ENCODE measurements at regions not wholly inside any gene's neighbourhood (a gene's known extent, or its start where the extent isn't known, plus 50 kb on each side); places are given as distances from the start of the nearest gene placed in this dataset.

GRCh38 chr11:38315151-38315550 is 1717.1 kb upstream of the RAG2 start:
- intact Hi-C loops (cut with DNase I): no loop called here
- ATAC-seq: no peak
- H3K27ac ChIP-seq: no peak overlapping the region

GRCh38 chr11:38307455-38307854 is 1709.4 kb upstream of the RAG2 start:
- Histone ChIP-seq H3K9me3 (no peaks in the 10 kb centered on the region), H3K4me1 (no peaks in the 10 kb centered on the region), H3K27me3 (no peaks in the 10 kb centered on the region), H3K27ac (no peak overlapping the region), H3K36me3 (no peaks in the 10 kb centered on the region), H3K4me3 (no peak overlapping the region)
- intact Hi-C loops (cut with DNase I): loop anchor here in 2 of 10 donors (10.0 kb wide), 2 partner anchors 63 to 1353 kb away; no protein-coding TSS in a partner anchor
- WGBS, 2 donors: 75 to 89% methylated on average over 1 of the region's 1 CpG
- no peak for DNase-seq
- TF ChIP-seq CTCF (IDR thresholded peaks at IDR 0.05): no peak
- no peak for ATAC-seq

More at GRCh38 chr11:38315151-38315550, 1717.1 kb upstream of the RAG2 start:
- Histone ChIP-seq H3K4me1 (no peaks in the 10 kb centered on the region), H3K4me3 (no peak overlapping the region), H3K9me3 (peaks cover 0 to 43% (median 3%) of the 10 kb centered on the region in 11 donors), H3K36me3 (no peaks in the 10 kb centered on the region), H3K27me3 (no peaks in the 10 kb centered on the region)
- TF ChIP-seq CTCF (IDR thresholded peaks at IDR 0.05): no peak
- 96% methylated on average over 1 of the region's 1 CpG for WGBS, 2 donors
- no peak for DNase-seq

GRCh38 chr11:38305682-38306081 is 1707.6 kb upstream of the RAG2 start:
- intact Hi-C loops (cut with DNase I): loop anchor here in 2 of 10 donors (10.0 kb wide), 2 partner anchors 61 to 1351 kb away; no protein-coding TSS in a partner anchor
- H3K27ac ChIP-seq: no peak overlapping the region
- DNase-seq (no peak), ATAC-seq (peak in 1 of 8 donors; percentile 34)
- no peaks in the 10 kb centered on the region for H3K9me3 ChIP-seq
- 68 to 75% methylated on average over 6 of the region's 6 CpGs for WGBS, 2 donors
- H3K36me3 ChIP-seq: no peaks in the 10 kb centered on the region
- H3K4me3 ChIP-seq: no peak overlapping the region
- TF ChIP-seq CTCF (IDR thresholded peaks at IDR 0.05): no peak
- peaks cover 0 to 4% (median 0%) of the 10 kb centered on the region in 9 donors for H3K4me1 ChIP-seq
- no peaks in the 10 kb centered on the region for H3K27me3 ChIP-seq

- no peak for ATAC-seq
- Histone ChIP-seq H3K36me3 (no peaks in the 10 kb centered on the region), H3K27me3 (no peaks in the 10 kb centered on the region), H3K4me3 (no peak overlapping the region), H3K4me1 (peaks cover 0 to 8% (median 0%) of the 10 kb centered on the region in 9 donors), H3K27ac (no peak overlapping the region), H3K9me3 (no peaks in the 10 kb centered on the region)
- TF ChIP-seq CTCF (IDR thresholded peaks at IDR 0.05): no peak
- intact Hi-C loops (cut with DNase I): loop anchor here in 2 of 10 donors (10.0 kb wide), 2 partner anchors 60 to 1350 kb away; no protein-coding TSS in a partner anchor
- no peak for DNase-seq
- 44 to 46% methylated on average over 2 of the region's 2 CpGs for WGBS, 2 donors
Measured at GRCh38 chr11:38304926-38305325, 1706.9 kb upstream of the RAG2 start.

Measured in heart right ventricle (tissue), 16 donors.